ENCODE measurements at regions not wholly inside any gene's neighbourhood (a gene's known extent, or its start where the extent isn't known, plus 50 kb on each side); places are given as distances from the start of the nearest gene placed in this dataset.

GRCh38 chr5:167877114-167877722 is 414.2 kb upstream of the WWC1 start:
- peaks cover 0 to 4% of the 10 kb centered on the region in 2 donors for H3K9me3 ChIP-seq (replicated peaks in 1 of 2; ENCODE audit: control insufficient read depth in 1 of 2, insufficient read depth in 1 of 2, low read length in 2 of 2)
- no peaks in the 10 kb centered on the region for H4K20me1 ChIP-seq (ENCODE audit: insufficient read depth, low read length)
- H3K27ac ChIP-seq (ENCODE audit: low read depth in 1 of 2, low read length in 2 of 2): no peak overlapping the region
- peaks cover 1 to 2% (median 2%) of the 10 kb centered on the region in 3 donors for H3K27me3 Mint-ChIP-seq (ENCODE audit: low read depth in 3 of 3)
- no peak for TF ChIP-seq CTCF (IDR thresholded peaks at IDR 0.05)
- H3K27ac Mint-ChIP-seq: no peak overlapping the region
- no peaks in the 10 kb centered on the region for H3K27me3 ChIP-seq (ENCODE audit: control insufficient read depth in 2 of 2, insufficient read depth in 2 of 2, low read length in 2 of 2)
- no peaks in the 10 kb centered on the region for H3K4me1 ChIP-seq (ENCODE audit: control insufficient read depth in 1 of 2, insufficient read depth in 2 of 2, low read length in 2 of 2)
- no peak overlapping the region for H3K4me3 ChIP-seq (replicated peaks in 1 of 3; ENCODE audit: low read depth in 2 of 3, low read length in 3 of 3)
- no peaks in the 10 kb centered on the region for H3K79me2 ChIP-seq (ENCODE audit: insufficient read depth, low read length)
- no peaks in the 10 kb centered on the region for H3K36me3 Mint-ChIP-seq
- H3K9ac ChIP-seq (ENCODE audit: insufficient read depth, low read length, poor library complexity, severe bottlenecking): no peak overlapping the region
- no peak for DNase-seq
- intact Hi-C loops (cut with micrococcal nuclease): no loop called here
- no peak overlapping the region for H2AFZ ChIP-seq (ENCODE audit: insufficient read depth, low read depth, low read length, poor library complexity, severe bottlenecking)
- H3K4me1 Mint-ChIP-seq: no peaks in the 10 kb centered on the region
- no peaks in the 10 kb centered on the region for H3K36me3 ChIP-seq (replicated peaks in 1 of 2; ENCODE audit: control insufficient read depth in 1 of 2, insufficient read depth in 2 of 2, low read length in 2 of 2)
- 100% methylated on average over 1 of the region's 5 CpGs for WGBS (ENCODE audit: insufficient coverage)
- no peak overlapping the region for H3K4me3 Mint-ChIP-seq
- no peak overlapping the region for H3K4me2 ChIP-seq (replicated peaks; ENCODE audit: extremely low read depth, low read length, poor library complexity, severe bottlenecking)
- H3K9me3 Mint-ChIP-seq: peaks cover 0 to 8% (median 3%) of the 10 kb centered on the region in 7 donors

GRCh38 chr5:167877924-167878323 is 413.5 kb upstream of the WWC1 start:
- no peak overlapping the region for H3K27ac ChIP-seq (ENCODE audit: low read depth in 1 of 2, low read length in 2 of 2)
- Mint-ChIP-seq H3K9me3 (peaks cover 3 to 12% (median 8%) of the 10 kb centered on the region in 7 donors), H3K4me3 (no peak overlapping the region), H3K27ac (no peak overlapping the region), H3K27me3 (ENCODE audit: low read depth in 3 of 3) (peaks cover 1 to 2% (median 2%) of the 10 kb centered on the region in 3 donors), H3K36me3 (no peaks in the 10 kb centered on the region), H3K4me1 (no peaks in the 10 kb centered on the region)
- H3K4me3 ChIP-seq (replicated peaks in 1 of 3; ENCODE audit: low read depth in 2 of 3, low read length in 3 of 3): no peak overlapping the region
- no peak overlapping the region for H3K4me2 ChIP-seq (replicated peaks; ENCODE audit: extremely low read depth, low read length, poor library complexity, severe bottlenecking)
- H2AFZ ChIP-seq (ENCODE audit: insufficient read depth, low read depth, low read length, poor library complexity, severe bottlenecking): no peak overlapping the region
- no peak for TF ChIP-seq CTCF (IDR thresholded peaks at IDR 0.05)
- no peak overlapping the region for H3K9ac ChIP-seq (ENCODE audit: insufficient read depth, low read length, poor library complexity, severe bottlenecking)
- no CpG with 5 or more reads among the region's 1 CpG for WGBS (ENCODE audit: insufficient coverage)
- peaks cover 0 to 4% of the 10 kb centered on the region in 2 donors for H3K9me3 ChIP-seq (replicated peaks in 1 of 2; ENCODE audit: control insufficient read depth in 1 of 2, insufficient read depth in 1 of 2, low read length in 2 of 2)
- intact Hi-C loops (cut with micrococcal nuclease): no loop called here
- H3K4me1 ChIP-seq (ENCODE audit: control insufficient read depth in 1 of 2, insufficient read depth in 2 of 2, low read length in 2 of 2): no peaks in the 10 kb centered on the region
- H3K79me2 ChIP-seq (ENCODE audit: insufficient read depth, low read length): no peaks in the 10 kb centered on the region
- H3K36me3 ChIP-seq (replicated peaks in 1 of 2; ENCODE audit: control insufficient read depth in 1 of 2, insufficient read depth in 2 of 2, low read length in 2 of 2): no peaks in the 10 kb centered on the region
- no peak for DNase-seq
- H3K27me3 ChIP-seq (ENCODE audit: control insufficient read depth in 2 of 2, insufficient read depth in 2 of 2, low read length in 2 of 2): no peaks in the 10 kb centered on the region
- no peaks in the 10 kb centered on the region for H4K20me1 ChIP-seq (ENCODE audit: insufficient read depth, low read length)

Data from CD14-positive monocyte (primary cell).